Fibroblast of pulmonary artery (primary cell): ENCODE measurements at regions not wholly inside any gene's neighbourhood (a gene's known extent, or its start where the extent isn't known, plus 50 kb on each side); places are given as distances from the start of the nearest gene placed in this dataset.
"Not testable (repeated sequence)": the region's sequence is repeated elsewhere in the genome, so short reads cannot be mapped to it uniquely, and the experiment has no call there.

Source experiments
- DNase-seq: peaks from one replicate; pipeline ENCODE4 v3.0.0-alpha.2; 2010; ENCODE audit warnings: low read depth
- H3K4me3 ChIP-seq: replicated peaks from 2 replicates; pipeline ENCODE4 v1.5.1; 2011; ENCODE audit warnings: low read depth, mild to moderate bottlenecking, control low read depth, low read length, moderate library complexity
- CTCF ChIP-seq: IDR thresholded peaks from 2 replicates; pipeline ENCODE4 v1.5.1; 2011; ENCODE audit warnings: mild to moderate bottlenecking, control low read depth, low read length, inconsistent platforms; ENCODE audit errors: missing control alignments

GRCh38 chr3:21995079-21995607 lies 244.1 kb upstream of the ZNF385D start:
- no peak for TF ChIP-seq CTCF
- DNase-seq: no peak

GRCh38 chr3:22007368-22007767 lies 256.4 kb upstream of the ZNF385D start:
- peak; percentile 13 for DNase-seq
- no peak for TF ChIP-seq CTCF
- H3K4me3 ChIP-seq: no peak overlapping the region

More at GRCh38 chr3:21995079-21995607, 244.1 kb upstream of the ZNF385D start:
- H3K4me3 ChIP-seq: no peak overlapping the region

GRCh38 chr3:22010997-22011396 lies 260.0 kb upstream of the ZNF385D start:
- TF ChIP-seq CTCF: no peak
- no peak for DNase-seq
- no peak overlapping the region for H3K4me3 ChIP-seq

GRCh38 chr3:22012471-22012870 lies 261.5 kb upstream of the ZNF385D start:
- no peak overlapping the region for H3K4me3 ChIP-seq
- TF ChIP-seq CTCF: no peak
- DNase-seq: no peak

GRCh38 chr3:22013641-22014040 lies 262.6 kb upstream of the ZNF385D start:
- no peak for DNase-seq
- H3K4me3 ChIP-seq: no peak overlapping the region
- TF ChIP-seq CTCF: no peak

GRCh38 chr3:22016197-22016596 lies 265.2 kb upstream of the ZNF385D start:
- no peak for TF ChIP-seq CTCF
- DNase-seq: no peak
- H3K4me3 ChIP-seq: no peak overlapping the region

GRCh38 chr3:22024638-22025037 lies 273.6 kb upstream of the ZNF385D start:
- H3K4me3 ChIP-seq, DNase-seq: not testable (repeated sequence)
